ENCODE measurements at regions not wholly inside any gene's neighbourhood (a gene's known extent, or its start where the extent isn't known, plus 50 kb on each side); places are given as distances from the start of the nearest gene placed in this dataset.

- TF ChIP-seq EZH2phosphoT487 (IDR thresholded peaks at IDR 0.05; ENCODE audit: borderline replicate concordance) (no peak), CTCF (conservative IDR thresholded peaks at IDR 0.05; ENCODE audit: low read length) (no peak)
Observed at GRCh38 chr2:195356026-195356425, 301.0 kb upstream of the SLC39A10 start.
